22Rv1 (cell line): ENCODE measurements at regions not wholly inside any gene's neighbourhood (a gene's known extent, or its start where the extent isn't known, plus 50 kb on each side); places are given as distances from the start of the nearest gene placed in this dataset.

ENCODE experiments used
- CTCF ChIP-seq: fragments of 450-650 bp; IDR thresholded peaks from 2 replicates; pipeline ENCODE4 v1.5.1; 2017; ENCODE audit warnings: mild to moderate bottlenecking
- ZFX ChIP-seq: fragments of 450-650 bp; IDR thresholded peaks from 2 replicates; pipeline ENCODE4 v1.6.1; 2017; ENCODE audit warnings: antibody characterized with exemption, borderline replicate concordance

GRCh38 chr3:160169139-160169976 lies 55.9 kb upstream of the C3orf80 start:
- no peak for TF ChIP-seq CTCF
- TF ChIP-seq ZFX: no peak
